NCI-H1105 treated with DMSO at 0.1 percent for 48 hours (cell line): ENCODE measurements at regions not wholly inside any gene's neighbourhood (a gene's known extent, or its start where the extent isn't known, plus 50 kb on each side); places are given as distances from the start of the nearest gene placed in this dataset.

Experiments used
- DNase-seq: peaks from one replicate; lab custom pipeline; 2025; lab: John Stamatoyannopoulos, UW

DNA sequence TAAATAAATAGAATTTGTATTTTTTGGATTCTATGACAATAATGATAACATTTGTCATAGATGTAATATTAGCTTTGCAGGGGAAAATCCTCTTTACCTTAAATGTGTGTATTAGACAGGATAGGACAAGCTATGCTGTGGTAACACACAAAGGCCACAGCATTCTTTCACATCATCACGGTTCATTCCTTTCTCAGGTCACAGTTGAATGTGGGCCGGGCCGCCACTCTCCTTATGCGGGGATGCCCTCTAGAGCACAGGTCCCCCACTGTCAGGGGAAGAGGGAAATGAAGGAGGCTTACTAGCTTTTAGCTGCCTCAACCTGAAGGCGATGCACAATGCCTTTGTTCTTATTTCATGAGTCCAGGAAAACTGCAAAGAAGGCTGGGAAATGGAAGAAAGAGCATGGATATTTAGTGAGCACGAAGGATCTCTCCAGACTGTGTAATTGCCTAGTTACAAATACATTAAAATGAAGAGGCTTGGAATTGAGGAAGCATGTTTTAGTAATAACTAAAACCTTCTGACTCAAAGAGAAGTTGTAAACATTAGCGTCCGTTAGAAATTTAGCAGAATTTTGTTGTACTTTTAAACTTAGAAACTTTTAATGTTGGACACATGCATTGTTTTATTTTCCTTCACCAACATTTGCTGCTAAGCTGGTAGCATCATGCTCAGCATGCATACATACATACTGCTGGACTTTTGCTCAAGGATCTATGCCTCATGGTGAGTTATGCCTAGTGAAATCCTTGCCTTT is 248.9 kb upstream of the FOXQ1 start:
- DNase-seq = no peak

DNA sequence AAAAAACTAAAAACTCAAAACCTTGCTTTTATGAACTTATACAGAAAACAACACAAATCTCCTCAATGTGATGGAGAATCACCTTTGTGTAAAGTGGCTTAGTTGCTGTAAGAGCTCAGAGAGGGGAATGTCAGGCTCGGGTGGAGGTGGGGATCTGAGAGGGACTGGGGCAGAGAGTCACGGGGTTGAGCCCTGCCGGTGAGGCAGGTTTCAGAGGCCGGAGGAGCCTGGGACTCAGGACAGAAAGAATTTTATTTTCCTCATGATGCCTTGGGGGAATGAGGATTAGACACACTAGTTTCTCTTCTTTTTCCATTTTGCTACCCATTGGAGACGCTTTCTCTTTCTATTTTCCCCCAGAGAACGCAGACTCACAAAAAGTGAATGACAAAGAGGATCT is 252.3 kb upstream of the FOXQ1 start:
- no peak for DNase-seq

DNA sequence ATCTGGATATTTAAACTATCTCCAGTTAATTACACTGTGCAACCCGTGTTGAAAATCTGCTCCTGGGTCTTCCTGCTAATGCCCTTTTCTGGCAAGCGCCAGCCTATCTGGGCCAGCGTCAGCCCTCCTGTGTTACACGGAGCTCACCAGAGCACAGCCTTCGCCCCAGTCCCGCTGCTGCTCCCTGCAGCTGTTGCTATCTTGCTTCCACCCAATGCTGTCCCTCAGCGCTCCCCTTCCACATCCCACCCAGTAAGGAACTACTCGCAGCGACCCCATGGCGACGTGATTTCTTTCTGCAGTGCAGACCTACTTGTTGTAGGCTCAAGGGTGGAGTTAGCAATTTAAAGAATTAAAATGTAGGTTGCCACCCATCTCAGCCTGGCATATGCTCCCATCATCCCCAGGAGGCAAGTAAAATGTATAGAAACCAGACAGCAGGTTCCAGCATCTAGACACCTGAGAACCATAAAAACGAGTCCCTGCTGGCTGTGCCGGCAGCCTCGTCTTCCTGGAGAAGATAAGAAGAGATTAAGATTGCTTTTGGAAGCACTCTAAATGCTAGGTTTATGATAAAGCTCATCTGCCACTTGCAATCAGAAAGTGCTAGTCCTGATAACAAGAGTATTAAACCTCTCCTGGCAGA is 254.3 kb upstream of the FOXQ1 start:
- DNase-seq = no peak

DNA sequence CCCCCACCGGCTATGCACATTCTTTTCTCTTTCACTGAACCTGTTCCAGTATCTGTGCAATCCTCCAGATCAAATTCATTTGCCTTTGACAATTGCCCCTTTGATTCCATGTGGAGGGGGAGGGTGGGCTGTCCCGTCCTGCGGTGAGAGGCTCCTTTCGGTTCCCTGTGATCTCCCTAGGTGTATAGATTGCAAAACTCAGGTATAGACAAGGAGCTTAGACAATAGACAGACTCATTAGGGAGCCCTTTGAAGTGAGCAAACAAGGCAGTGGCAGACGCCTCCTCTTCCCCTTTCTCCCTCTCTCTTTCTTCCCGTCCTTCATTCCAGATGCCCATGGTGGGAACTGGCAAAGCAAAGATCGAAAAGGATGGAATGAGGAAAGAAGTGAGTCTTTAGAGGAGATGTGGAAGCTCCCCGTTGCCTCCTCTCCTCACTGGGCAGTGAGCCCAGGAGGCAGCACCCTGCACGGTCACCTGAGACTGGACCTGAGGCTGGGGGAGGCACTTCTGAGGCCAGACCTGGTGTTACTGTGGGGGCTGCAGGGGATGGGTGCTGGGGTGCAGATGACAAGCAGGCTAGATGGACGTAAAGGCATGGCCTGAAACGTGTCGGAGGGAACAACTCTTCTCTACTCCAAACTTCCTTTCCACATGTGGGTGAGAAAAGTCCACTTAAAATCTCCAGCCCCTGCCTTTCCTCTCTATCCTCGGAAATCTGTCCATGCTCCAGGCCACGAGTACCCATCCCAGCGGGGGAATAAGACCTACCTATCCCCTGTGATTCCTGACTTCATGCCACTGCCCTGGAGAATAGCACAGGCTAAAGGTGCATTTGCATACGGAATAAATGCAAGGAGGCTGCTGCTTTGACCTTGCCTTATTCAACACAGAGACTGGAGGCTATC is 256.6 kb upstream of the FOXQ1 start:
- no peak for DNase-seq

DNA sequence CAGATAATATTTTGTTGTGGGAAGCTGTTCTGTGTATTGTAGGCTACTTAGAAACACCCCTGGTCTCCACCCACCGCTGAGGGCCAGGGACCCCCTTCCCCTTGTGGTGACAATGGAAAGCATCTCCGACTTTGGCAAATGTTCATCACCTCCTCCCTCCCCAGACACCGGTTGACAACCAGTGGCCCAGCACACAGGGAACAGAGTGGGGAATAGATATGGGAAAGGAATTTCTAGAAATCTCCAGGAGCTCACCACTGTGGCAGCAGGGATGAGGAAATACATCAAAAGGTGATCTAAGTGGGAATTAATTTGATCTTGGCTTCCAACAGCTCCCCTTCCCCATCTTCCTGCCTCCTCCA is 257.3 kb upstream of the FOXQ1 start:
- DNase-seq = no peak

DNA sequence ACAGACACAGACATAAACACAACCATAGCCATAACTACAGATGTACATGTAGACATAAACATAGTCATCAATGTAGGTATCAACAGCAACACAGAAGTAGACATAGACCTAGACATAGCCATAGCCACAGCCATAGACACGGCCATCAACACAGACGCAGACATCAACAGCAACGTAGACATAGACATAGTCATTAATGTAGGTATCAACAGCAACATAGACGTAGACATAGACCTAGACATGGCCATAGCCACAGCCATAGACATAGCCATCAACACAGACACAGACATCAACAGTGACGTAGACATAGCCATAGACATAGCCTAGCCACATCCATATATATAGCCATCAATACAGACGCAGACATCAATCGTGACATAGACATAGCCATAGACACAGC is 258.3 kb upstream of the FOXQ1 start:
- DNase-seq = no peak

DNA sequence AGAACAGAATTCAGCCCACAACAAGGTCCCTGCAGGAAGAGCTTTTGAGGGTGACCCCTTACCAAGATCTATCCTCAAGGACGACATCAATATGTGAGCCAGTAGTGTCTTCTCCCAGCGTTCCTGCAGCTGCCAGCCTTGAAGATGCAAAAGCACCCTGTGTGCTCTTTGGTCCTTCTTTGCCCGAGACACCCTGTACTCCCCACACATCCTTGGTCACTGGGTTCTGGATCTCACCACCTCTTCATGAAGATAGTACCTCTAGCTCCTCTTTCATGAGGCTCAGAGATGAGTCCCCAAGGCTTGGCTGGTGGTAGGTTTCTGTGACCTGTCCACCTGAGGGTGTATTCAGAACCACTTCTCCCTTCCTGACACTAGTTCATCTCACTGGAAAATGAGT is 259.6 kb upstream of the FOXQ1 start:
- no peak for DNase-seq

DNA sequence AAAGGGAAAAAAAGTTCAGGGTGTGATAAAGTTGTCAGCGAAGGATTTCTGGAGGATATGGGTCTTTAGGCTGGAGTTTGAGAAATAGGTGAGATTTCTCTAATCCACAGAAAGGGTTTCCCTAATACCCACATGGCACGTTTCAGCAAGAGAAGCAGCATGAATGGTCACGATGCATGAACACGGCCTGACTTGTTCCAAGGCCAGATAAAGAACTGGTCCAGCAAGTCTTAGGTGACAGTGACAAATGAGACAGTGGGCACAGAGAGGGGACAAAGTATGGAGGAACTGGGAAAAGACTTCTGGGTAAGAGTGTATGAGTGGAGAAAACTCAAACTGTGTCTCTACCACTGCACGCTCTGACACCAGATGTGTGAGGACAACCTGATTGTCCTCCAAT is 262.0 kb upstream of the FOXQ1 start:
- no peak for DNase-seq

DNA sequence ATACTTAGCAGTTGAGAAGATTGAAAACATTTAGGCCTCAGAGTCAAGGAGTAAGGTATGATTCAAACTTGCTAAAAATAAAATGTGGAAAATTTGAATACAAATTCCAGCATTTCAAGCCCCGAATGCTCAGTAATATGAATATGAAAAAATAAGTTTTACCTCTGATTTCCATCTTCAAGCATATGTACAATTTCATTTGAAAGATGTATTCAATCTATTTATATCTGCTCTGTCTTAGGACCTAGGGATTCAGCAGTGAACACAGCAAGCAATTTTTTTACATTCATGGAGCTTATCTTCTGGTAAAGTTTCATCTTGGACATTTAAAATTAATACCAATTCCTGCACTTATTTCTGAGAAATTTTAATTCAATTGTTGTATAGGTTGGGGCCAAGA is 262.7 kb upstream of the FOXQ1 start:
- DNase-seq = no peak

DNA sequence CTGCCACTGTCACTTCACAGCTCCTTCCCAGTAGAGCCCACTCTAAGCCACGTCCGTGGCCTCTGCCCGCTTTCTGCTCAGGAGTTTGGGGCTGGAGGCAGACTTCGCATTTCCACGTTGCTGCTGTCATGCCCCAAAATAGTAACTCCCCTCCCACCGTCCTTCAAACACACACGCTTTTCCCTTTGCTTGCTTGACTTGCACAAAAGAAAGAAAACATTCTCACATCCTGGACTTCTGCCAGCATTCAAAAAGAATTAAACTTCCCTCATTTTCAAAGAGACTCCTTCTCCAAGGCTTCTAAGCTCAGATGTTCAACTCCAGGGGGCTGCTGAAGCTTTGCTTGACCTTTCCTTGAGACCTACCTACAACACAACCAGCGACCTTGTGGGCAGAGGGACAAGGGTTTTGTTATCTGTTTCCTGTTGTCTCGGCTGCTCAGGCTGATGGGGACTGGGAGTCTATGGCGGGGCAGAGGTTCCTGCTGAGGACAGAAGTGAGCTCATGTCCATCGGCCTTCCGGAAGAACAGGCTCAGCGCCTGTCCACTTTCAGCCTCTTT is 263.8 kb upstream of the FOXQ1 start:
- DNase-seq = no peak

DNA sequence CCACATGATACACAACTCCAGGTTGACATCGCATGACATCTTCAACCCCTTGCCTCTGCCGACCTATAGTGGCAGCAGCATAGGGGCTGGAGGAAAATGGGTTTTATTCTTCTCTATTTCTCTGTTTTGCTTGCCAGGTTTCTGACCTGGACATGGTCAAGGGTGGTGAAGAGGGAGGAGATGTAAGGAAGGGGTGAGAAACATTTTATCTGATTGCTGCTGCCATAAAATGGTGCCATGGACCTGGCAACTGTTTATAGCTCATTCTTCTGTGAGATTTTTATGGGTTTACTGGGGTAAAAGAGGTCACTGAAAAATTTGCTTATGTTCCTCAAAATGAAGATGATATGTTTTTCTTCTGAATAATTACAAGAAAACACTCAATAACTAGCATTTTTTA is 266.7 kb upstream of the FOXQ1 start:
- DNase-seq = no peak

DNA sequence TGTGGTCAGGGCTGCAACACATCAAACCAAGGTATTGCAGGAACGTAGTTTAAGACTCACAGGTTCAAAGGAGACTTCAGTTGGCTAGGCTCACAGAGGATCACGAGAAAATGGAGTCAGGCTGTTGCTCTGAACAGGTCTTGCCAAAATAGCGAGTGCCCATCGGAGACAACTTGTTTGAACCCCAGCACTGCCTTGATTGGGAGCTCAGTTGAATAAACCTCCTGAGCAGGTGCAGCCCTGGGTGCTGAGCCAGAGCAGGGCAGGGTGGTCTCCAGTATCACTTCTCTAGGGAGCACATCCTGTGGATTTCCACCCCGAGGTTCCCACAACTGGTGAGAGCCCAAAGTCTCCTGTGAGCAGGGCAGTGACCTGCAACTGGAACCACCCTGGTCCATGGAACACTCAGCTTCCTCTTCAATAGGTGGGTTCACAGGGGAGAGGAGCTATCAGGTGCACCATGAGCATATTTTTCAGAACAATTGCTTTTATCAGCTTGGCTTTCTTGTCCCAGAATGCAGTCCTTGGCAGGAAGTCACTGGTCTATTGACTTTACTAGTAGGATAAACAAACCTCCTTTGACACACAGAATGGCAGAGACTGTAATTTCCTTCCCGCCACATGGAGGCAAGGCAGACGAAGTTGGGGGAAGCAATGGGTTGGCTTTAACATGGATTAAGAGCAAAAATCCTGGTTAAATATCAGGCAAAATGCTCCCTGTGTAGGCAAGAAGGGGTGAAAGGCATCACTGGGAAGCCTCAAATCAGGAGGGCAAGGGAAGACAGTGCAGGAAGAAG is 267.7 kb upstream of the FOXQ1 start:
- DNase-seq = no peak

DNA sequence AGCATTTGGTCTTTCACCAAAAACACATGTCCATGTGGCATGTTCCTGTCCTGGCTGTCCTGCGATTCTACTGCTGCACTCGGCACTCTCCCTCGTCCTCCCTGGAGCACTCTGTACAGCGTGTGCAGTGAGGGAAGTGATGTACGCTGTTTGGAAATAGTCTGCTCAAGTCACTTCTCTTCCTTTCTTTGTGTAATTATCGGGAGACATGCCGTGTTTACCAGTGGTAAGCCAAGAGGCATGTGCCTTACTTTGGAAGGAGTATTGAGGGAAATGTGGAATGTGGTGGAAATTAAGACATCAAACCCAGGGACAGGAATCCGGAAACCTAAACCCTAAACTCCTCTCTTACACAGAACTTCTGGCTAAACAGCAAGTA is 268.5 kb upstream of the FOXQ1 start:
- no peak for DNase-seq

DNA sequence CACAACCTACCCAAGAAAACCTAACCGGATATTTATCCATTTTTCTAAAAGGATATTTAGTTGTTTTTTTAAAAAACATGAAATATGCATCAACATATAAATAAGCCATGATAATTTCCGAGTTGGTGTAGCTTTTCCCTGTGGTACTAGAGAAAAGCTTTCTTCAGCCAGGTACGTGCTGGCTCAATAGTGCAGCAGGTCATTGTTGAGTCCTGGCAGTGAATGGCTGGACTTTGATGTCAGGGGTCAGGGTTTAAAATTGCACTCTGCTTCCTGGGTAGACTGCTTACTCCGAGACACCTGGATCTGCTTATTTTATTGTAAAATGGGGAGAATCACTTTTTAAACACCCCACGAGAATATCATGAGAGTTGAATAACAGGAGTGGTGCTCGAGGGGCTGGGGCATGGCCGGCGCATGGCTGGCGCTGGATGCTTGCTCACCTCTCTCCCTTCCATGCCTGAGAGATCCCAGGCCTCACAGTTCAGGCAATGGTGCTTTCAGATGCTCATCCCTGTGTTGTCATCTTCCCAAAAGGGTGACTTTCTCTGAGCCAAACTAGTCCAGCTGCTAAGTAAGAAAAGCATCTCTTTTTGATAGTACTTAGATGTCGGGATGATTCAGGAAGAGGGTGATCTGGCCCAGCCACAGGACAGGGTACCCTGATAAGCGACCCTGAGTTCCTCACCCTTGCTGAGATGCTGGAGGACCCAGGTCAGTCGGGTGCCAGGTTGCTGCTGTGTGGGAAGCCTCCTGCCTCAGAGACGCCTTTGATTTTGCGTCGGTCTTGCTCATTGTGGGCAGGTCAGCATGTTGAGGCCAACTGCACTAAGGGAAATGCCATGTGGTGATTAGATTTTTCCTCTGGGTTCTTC is 269.1 kb upstream of the FOXQ1 start:
- DNase-seq = no peak

DNA sequence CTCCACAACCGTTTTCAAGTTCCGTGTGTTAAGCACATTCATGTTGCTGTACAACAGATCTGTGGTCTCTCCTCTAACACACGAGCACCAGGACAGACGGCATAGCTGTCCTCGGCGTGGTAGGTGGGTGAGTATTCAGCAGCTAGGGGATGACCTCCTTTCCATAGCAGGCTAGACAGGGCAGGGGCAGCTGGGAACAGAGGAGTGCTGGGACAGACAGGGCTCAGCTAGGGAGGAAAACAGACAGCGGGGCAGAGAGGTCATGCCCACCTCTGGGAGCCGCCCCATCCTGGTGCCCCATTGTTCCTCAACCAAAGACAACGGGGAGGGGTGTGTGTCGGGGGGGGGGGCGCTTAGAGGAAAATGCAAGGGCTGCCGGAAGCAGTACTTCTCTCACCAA is 271.5 kb upstream of the FOXQ1 start:
- DNase-seq = no peak

DNA sequence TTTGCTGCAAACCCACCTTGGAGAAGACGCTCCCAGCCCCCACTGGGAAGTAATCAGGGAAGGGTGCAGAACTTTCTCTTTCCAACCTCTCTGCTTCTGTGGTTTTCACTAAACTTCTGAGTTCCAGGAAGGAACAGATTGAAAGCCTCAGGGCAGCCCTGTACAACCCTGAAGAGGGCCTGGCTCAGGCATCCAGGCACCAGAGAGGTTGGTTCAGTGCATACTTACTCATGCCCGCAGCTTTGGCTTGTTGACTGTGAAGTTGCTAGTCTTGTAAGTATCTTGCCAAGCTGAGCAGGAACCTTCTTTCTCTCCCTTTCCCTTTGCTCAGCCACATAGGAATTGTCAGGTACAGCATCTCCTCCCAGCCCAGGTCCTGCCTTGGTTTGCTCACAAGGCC is 272.2 kb upstream of the FOXQ1 start:
- no peak for DNase-seq

DNA sequence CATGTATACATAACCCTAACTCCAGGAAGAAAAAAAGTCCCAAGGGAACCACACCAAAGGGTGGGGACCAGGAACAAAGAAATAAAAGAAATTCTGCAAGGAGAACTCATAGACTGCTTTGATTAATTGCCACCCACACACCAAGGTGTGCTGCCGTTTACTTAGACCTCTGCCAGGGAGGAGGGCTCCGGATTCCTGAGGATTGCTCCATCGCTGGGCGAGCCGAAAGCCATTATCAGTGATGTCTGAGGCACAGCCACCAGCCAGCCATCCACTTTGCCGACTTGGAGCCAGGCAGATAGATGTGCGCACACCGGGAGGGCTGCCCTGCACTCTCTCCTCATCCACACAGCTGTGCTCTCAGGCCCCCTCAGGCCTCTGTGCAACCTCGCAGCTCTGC is 272.7 kb upstream of the FOXQ1 start:
- DNase-seq = no peak

DNA sequence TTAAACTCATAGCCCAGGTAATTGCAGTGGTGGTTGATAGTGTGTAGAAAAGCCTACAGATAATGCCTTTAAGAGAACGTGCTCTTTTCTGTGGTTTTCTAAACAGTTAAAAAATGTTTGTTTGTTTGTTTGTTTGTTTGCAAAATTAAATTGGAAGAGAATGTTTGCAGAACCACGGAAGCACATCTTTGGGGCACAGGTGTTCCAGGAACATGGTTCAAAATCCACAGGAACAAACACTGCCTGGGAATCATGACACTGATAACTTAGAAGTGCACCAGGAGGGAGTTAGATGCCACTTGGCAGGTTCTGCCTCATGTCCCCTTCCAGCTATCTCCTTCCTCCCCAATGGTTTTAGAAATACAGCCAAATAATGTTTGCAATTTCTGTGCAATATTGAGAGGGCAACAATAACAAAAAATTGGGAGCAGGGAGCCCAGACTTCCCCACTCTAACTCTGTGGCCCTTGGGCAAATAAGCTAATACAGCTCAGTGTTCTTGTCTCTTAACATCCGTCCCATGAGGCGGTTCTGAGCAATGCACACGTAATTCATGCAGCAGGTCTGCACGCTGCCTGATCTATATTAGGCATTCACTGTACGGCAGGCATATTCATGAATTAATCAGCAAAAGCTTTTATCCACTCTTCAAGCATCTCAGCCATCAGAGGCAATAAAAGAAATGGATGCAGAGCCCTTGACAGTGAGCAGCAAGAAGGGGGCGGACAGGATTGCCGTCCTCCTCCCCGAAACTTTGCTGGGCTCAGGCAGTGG is 274.3 kb upstream of the FOXQ1 start:
- no peak for DNase-seq

DNA sequence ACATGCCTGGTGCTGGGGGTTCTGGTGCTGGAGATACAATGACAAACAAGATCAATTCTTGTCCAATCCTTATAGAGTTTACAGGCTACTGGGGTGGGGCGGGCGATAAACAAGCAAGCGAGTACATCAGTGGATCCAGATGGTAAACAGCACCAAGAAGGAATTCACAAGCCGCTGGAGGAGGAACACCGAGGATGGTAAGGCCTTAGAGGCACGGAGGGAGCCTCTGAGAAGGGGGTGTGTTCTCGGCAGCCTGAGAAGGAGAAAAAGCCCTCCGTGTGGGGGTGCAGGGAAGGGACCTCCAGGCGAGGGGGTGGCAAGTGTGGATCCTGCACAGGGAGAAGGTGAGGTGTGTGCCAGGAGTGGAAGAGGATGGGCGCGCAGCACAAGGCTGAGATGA is 276.5 kb upstream of the FOXQ1 start:
- no peak for DNase-seq

DNA sequence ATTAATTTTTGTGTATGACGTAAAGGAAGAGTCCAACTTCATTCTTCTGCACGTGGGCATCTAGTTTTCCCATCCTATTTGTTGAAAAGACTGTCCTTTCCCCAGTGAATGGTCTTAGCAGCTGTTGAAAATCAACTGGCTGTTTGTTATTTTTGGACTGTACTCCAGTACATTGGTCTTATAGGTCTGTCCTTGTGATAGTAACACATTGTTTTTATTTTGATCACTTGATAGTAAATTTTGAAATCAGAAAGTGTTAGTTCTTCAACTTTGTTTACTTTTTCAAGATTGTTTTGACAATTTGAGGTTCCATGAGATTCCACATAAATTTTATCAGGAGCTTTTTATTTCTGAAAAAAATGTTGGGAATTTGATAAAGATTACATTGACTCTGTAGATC is 280.2 kb upstream of the FOXQ1 start:
- no peak for DNase-seq
